SK-N-SH (cell line): ENCODE measurements at regions not wholly inside any gene's neighbourhood (a gene's known extent, or its start where the extent isn't known, plus 50 kb on each side); places are given as distances from the start of the nearest gene placed in this dataset.

Experiments used
- CTCF ChIA-PET: fragments of 300-600, 350-600 bp; formaldehyde crosslinking; extraction: SDS; loops from one replicate; lab custom pipeline; 2021; lab: Yijun Ruan, JAX
- POLR2A ChIA-PET: fragments of 350-600 bp; sonication (Branson Sonifier 250); formaldehyde crosslinking; extraction: SDS; loops from one replicate; lab custom pipeline; 2020; ENCODE audit warnings: antibody characterized with exemption, inconsistent platforms; lab: Yijun Ruan, JAX
- DNase-seq: peaks from one replicate; pipeline ENCODE4 v3.0.0; 2012
- H2AFZ ChIP-seq: fragments of 200-600 bp; sonication (generic); 2 replicates; pipeline ENCODE4 v1.8.1; 2016; ENCODE audit warnings: antibody characterized with exemption, mild to moderate bottlenecking, low read depth
- H3F3A ChIP-seq: fragments of 200-600 bp; sonication (generic); replicated peaks from 2 replicates; pipeline ENCODE3; 2016; ENCODE audit warnings: antibody characterized with exemption, mild to moderate bottlenecking; ENCODE audit not compliant: insufficient read depth
- H3K27ac ChIP-seq, 2 experiments: fragments of 200-500 bp in 1 of 2; fragments of 200-600 bp in 1 of 2; sonication (Bioruptor generic) in 1 of 2; sonication (generic), shearing (Covaris generic) in 1 of 2; 2 replicates each; pipeline versions ENCODE4 v1.5.1 to v1.6.1; 2014 to 2016; ENCODE audit warnings: low read depth in 2 of 2, inconsistent platforms in 1 of 2, low read length in 1 of 2, mild to moderate bottlenecking in 1 of 2, mixed read lengths in 1 of 2
- H3K27me3 ChIP-seq: fragments of 200-600 bp; sonication (generic), shearing (Covaris generic); 2 replicates; pipeline ENCODE4 v1.6.1; 2016; ENCODE audit warnings: mixed run types; ENCODE audit not compliant: insufficient read depth
- H3K36me3 ChIP-seq, 2 experiments: fragments of 200-500 bp in 1 of 2; fragments of 200-600 bp in 1 of 2; sonication (Bioruptor generic) in 1 of 2; sonication (generic) in 1 of 2; replicated peaks in 1 of 2; 2 replicates each; pipeline versions ENCODE3 to v1.5.1; 2014 to 2016; ENCODE audit warnings: low read length in 1 of 2, mild to moderate bottlenecking in 1 of 2; ENCODE audit not compliant: insufficient read depth in 2 of 2, control insufficient read depth in 1 of 2
- H3K4me1 ChIP-seq, 2 experiments: fragments of 200-500 bp in 1 of 2; fragments of 200-600 bp in 1 of 2; sonication (Bioruptor generic) in 1 of 2; sonication (generic), shearing (Covaris generic) in 1 of 2; 2 replicates each; pipeline versions ENCODE4 v1.5.1 to v1.6.1; 2014 to 2016; ENCODE audit warnings: low read depth in 1 of 2, low read length in 1 of 2, mixed run types in 1 of 2; ENCODE audit not compliant: insufficient read depth in 2 of 2, control insufficient read depth in 1 of 2
- H3K4me2 ChIP-seq: fragments of 200-600 bp; sonication (generic), shearing (Covaris generic); 2 replicates; pipeline ENCODE4 v1.6.1; 2017; ENCODE audit warnings: mixed run types
- H3K4me3 ChIP-seq, 2 experiments: fragments of 200-500 bp in 1 of 2; fragments of 200-600 bp in 1 of 2; sonication (Bioruptor generic) in 1 of 2; sonication (generic), shearing (Covaris generic) in 1 of 2; 2 replicates each; pipeline versions ENCODE4 v1.5.1 to v1.8.1; 2014 to 2016; ENCODE audit warnings: low read depth in 2 of 2, inconsistent platforms in 1 of 2, low read length in 1 of 2, mild to moderate bottlenecking in 1 of 2, mixed read lengths in 1 of 2, moderate library complexity in 1 of 2
- H3K79me2 ChIP-seq: fragments of 200-600 bp; sonication (generic); 2 replicates; pipeline ENCODE4 v1.8.1; 2017; ENCODE audit warnings: mild to moderate bottlenecking; ENCODE audit not compliant: insufficient read depth
- H3K9ac ChIP-seq: fragments of 200-600 bp; sonication (generic); 2 replicates; pipeline ENCODE4 v1.6.1; 2017; ENCODE audit warnings: mixed run types
- H3K9me2 ChIP-seq: fragments of 200-600 bp; sonication (generic); 2 replicates; pipeline ENCODE4 v1.6.1; 2017; ENCODE audit warnings: mixed run types
- H3K9me3 ChIP-seq: fragments of 200-600 bp; sonication (generic); 2 replicates; pipeline ENCODE4 v1.6.1; 2017; ENCODE audit warnings: mixed run types, mild to moderate bottlenecking, moderate library complexity
- H4K20me1 ChIP-seq: fragments of 200-600 bp; sonication (generic); 2 replicates; pipeline ENCODE4 v1.6.1; 2017; ENCODE audit warnings: mild to moderate bottlenecking, mixed run types; ENCODE audit not compliant: insufficient read depth
- MEF2A ChIP-seq: IDR thresholded peaks from 2 replicates; pipeline ENCODE4 v1.4.0; 2012; ENCODE audit warnings: low read depth, borderline replicate concordance
- NFIC ChIP-seq: IDR thresholded peaks from 2 replicates; pipeline ENCODE4 v1.4.0; 2012; ENCODE audit warnings: borderline replicate concordance
- NRF1 ChIP-seq: IDR thresholded peaks from 2 replicates; pipeline ENCODE4 v1.6.1; 2012; ENCODE audit warnings: low read depth, mild to moderate bottlenecking, low read length
- PBX3 ChIP-seq: IDR thresholded peaks from 2 replicates; pipeline ENCODE4; 2012
- POLR2AphosphoS5 ChIP-seq: IDR thresholded peaks from 2 replicates; pipeline ENCODE4 v1.6.1; 2012; ENCODE audit warnings: low read depth, low read length
- RAD21 ChIP-seq: IDR thresholded peaks from 2 replicates; pipeline ENCODE4 v1.6.1; 2012; ENCODE audit warnings: mild to moderate bottlenecking, low read length
- RCOR1 ChIP-seq: fragments of 150-350 bp; IDR thresholded peaks from 2 replicates; pipeline ENCODE4 v1.6.1; 2017; ENCODE audit warnings: antibody characterized with exemption, low read length
- REST ChIP-seq: IDR thresholded peaks from 2 replicates; pipeline ENCODE4 v1.6.1; 2012; ENCODE audit warnings: mild to moderate bottlenecking, low read depth, low read length, moderate library complexity
- SIN3A ChIP-seq: IDR thresholded peaks from 2 replicates; pipeline ENCODE4 v1.6.1; 2012; ENCODE audit warnings: low read depth, mild to moderate bottlenecking, low read length, moderate library complexity, borderline replicate concordance
- USF1 ChIP-seq: IDR thresholded peaks from 2 replicates; pipeline ENCODE4 v1.4.0; 2012; ENCODE audit warnings: low read depth, borderline replicate concordance
- WGBS: methylation state at CpG from one replicate; pipeline ENCODE4 v1.1.6; 2017; ENCODE audit warnings: low lambda C conversion rate; 5-methylcytosine and 5-hydroxymethylcytosine counted together

- Histone ChIP-seq H3K4me1 (no peaks in the 10 kb centered on the region), H4K20me1 (no peaks in the 10 kb centered on the region), H2AFZ (no peak overlapping the region), H3K27ac (no peak overlapping the region), H3K36me3 (no peaks in the 10 kb centered on the region), H3F3A (no peaks in the 10 kb centered on the region), H3K9me2 (no peaks in the 10 kb centered on the region), H3K9ac (no peak overlapping the region), H3K4me3 (no peak overlapping the region), H3K9me3 (no peaks in the 10 kb centered on the region), H3K4me2 (no peak overlapping the region), H3K27me3 (no peaks in the 10 kb centered on the region), H3K79me2 (no peaks in the 10 kb centered on the region)
- CTCF ChIA-PET = no interaction called here
- no peak for TF ChIP-seq NFIC
- TF ChIP-seq NRF1 = no peak
- TF ChIP-seq RCOR1 = no peak
- no peak for TF ChIP-seq RAD21
- no peak for TF ChIP-seq USF1
- no peak for TF ChIP-seq SIN3A
- no peak for TF ChIP-seq PBX3
- POLR2A ChIA-PET = no interaction called here
- DNase-seq = no peak
- 33% methylated on average over 1 of the region's 1 CpG for WGBS
Measured at GRCh38 chr20:16145919-16146318, 427.3 kb downstream of the KIF16B start.

- Histone ChIP-seq H2AFZ (no peak overlapping the region), H4K20me1 (no peaks in the 10 kb centered on the region), H3F3A (no peaks in the 10 kb centered on the region), H3K27ac (no peak overlapping the region), H3K9me2 (no peaks in the 10 kb centered on the region), H3K79me2 (no peaks in the 10 kb centered on the region), H3K9ac (no peak overlapping the region), H3K9me3 (peaks cover 4% of the 10 kb centered on the region; the same call in 1 of the 2 replicates), H3K4me3 (no peak overlapping the region), H3K27me3 (no peaks in the 10 kb centered on the region)
- POLR2A ChIA-PET = no interaction called here
- WGBS = 17% methylated on average over 1 of the region's 1 CpG
- no peak for DNase-seq
- no peak for TF ChIP-seq REST
- TF ChIP-seq MEF2A = no peak
- TF ChIP-seq POLR2AphosphoS5 = no peak
- TF ChIP-seq, all 33 proteins: peak for 0
- no peak overlapping the region for H3K4me2 ChIP-seq
- no peaks in the 10 kb centered on the region for H3K4me1 ChIP-seq
- CTCF ChIA-PET = no interaction called here
- no peaks in the 10 kb centered on the region for H3K36me3 ChIP-seq
Measured at GRCh38 chr20:16143596-16143995, 429.7 kb downstream of the KIF16B start.
